GM21390 (cell line): ENCODE measurements at regions not wholly inside any gene's neighbourhood (a gene's known extent, or its start where the extent isn't known, plus 50 kb on each side); places are given as distances from the start of the nearest gene placed in this dataset.

Experiments
- ATAC-seq: cut with Tn5 transposase; IDR thresholded peaks from one replicate; pipeline ENCODE4 v1.9.1; 2021; ENCODE audit not compliant: unreplicated experiment

DNA sequence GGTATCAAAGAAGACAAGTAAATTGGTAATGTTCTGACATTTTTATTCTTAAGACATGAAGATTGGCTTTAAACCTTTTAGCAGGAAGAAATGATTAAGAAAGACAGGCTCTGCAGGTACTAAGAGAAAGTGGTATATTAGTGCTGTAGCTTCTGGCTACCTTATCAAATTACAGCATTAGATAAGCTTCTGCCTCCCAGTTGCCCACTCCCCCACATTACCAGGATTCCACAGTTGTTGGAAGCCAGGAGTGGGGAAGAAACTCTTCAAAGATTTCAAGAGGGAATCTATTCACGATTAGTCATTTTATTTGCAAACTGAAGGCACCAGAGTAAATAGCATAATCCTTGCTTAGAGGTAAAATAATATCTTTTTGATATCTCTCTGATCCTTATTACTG is 274.9 kb downstream of the LMO4 start:
- ATAC-seq = no peak

DNA sequence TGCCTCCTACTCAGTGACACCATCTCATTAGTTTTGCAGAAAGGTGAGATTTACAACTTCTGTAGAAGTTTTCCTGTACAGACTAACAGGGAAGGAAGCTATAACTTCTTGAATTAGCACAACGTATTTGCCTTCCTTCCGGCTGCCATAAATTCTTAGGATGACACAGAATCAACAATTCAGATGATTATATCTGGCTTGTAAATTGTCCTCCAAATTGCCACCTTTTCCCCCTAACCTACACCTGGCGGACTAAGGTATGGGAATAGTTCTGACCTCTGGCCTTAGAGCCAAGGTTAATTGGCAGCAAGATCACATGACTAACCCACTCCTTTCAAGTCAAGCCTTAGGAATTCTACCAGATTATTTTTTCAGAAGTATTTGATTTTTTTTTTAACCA is 284.3 kb downstream of the LMO4 start:
- no peak for ATAC-seq

DNA sequence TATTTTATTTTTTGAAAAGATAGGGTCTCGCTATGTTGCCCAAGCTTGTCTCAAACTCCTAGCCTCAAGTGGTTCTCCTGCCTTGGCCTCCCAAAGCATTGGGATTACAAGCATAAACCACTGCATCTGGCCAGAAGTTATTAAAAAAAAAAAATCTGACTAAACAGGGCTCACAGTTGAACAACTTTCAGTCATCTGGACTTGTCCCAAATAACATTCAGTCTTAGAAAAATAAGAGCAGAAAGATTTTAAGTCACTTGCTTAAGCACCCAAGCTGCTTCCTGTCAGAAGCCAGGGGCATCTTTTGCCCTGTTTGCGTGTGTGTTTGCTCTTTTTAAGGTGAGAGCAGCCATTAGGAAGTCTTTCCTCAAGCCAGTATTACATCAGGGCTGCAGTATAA is 286.8 kb downstream of the LMO4 start:
- ATAC-seq = no peak

DNA sequence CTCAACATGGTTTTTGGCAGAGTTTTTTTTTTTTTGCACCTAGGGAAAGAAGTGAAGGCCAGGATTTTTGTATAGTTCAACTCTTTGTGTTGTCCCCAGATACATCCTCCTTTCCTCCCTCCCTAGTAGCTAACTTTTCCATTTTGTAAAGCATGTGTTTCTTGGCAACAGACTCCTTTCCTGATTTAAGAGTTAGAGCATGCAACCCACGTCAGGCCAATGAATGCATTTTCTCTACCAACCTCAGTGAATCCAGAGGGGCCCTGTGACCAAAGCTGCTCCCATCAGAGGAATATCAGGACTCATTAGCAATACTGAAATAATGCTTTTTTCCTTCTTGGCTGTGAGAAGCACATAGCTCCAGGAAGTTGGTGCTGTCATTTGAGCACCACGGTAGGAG is 287.2 kb downstream of the LMO4 start:
- ATAC-seq = no peak

DNA sequence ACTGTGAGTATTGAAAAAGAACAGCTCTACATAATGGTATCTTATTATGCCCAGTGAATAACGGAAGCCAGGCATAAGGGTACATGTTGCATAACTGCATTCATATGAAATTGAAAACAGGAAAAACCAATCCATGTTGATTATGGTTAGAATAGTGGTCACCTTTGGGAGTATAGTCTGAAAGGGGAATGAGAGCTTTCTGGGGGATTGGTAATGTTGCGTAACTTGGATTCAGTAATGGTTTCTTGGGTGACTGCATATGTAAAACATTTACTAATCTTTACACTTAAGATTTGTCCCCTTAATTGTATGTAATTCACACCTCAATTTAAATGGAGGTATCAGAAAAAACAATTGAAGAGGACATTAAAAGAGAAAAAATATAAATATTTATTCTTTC is 292.1 kb downstream of the LMO4 start:
- no peak for ATAC-seq

DNA sequence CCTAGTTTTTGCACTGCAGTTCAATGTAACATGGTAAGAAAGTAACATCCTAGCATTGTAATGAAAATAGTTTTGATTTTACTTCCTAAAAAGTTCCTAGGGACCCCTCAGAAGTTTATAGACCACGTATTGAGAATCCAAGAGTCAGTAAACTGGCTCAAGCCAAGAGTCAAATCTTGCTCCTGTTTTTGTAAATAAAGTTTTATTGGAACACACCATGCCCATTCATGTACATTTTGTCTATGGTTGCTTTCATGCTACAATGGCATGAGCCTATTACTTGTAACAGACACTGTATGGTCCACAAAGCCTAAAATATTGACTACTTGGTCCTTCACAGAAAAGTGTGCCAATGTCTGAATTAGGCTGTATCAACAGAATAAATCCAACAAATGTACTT is 301.0 kb downstream of the LMO4 start:
- ATAC-seq = no peak

DNA sequence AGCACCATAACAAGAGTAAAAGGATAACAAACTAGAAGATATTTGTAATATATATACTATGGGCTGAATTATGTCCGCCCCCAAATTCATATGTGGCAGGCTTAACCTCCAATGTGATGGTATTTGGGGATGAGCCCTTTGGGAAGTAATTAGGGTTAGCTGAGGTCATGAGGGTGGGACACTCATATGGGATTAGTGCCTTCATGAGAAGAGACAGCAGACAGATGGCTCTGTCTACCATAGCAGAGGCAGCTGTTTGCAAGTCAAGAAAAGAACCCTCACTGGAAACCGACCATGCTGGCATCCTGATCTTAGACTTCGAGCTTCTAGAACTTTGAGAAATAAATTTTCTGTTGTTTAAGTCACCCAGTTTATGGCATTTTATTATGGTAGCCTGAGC is 303.6 kb downstream of the LMO4 start:
- ATAC-seq = no peak

DNA sequence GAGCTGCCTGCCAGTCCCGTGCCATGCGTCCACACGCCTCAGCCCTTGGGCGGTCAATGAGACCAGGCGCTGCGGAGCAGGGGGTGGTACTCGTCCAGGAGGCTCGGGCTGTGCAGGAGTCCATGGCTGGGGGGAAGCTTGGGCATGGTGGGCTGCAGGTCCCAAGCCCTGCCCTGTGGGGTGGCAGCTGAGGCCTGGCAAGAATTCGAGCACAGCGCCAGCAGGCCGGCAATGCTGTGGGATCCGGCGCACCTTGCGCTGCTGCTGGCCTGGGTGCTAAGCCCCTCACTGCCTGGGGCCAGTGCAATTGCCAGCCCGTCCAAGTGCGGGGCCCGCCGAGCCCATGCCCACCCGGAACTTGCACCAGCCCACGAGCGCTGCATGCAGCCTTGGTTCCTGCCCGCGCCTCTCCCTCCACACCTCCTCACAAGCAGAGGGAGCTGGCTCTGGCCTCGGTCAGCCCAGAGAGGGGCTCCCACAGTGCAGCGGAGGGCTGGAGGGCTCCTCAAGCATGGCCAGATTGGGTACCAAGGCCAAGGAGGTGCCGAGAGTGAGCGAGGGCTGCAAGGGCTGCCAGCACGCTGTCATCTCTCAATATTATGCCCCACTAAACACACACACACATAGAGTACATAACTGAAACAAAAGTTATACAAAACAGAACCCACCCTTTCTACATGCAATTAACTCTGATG is 307.7 kb downstream of the LMO4 start:
- ATAC-seq = no peak

DNA sequence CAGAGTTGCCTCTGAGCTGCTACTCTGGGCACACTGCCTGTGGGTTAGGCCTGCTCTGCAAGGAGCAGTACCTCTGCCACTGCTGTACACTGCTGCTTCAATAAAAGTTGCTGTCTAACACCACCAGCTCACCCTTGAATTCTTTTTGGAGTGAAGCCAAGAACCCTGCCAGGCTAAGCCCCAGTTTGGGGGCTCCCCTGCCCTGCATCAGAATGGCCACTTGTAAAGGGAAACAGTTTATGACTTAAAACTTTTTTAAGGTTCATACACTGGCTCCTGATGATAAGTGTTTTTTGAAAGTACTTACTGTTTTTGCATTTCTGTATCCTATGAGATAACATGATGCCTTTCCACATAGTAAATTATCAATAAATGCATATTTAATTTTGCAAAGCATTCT is 310.0 kb downstream of the LMO4 start:
- ATAC-seq = no peak

DNA sequence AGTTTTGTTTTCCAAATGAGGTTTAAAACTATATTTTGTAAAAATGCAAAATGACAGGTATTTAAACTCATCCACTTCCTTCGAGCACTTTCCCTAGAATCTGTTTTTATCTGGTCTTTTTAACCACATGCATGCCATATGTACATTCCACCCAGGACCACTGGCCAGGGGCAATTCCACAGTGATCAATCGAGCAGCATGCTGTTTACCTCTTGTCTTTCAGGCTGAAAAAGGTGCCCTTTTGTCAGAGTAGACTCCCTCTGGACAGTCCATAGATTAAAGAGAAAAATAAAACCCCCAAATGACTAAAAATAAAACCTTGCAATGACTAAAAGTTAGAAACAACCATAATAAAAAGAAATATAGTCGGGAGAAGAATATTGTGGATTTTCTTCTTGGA is 313.3 kb downstream of the LMO4 start:
- no peak for ATAC-seq

DNA sequence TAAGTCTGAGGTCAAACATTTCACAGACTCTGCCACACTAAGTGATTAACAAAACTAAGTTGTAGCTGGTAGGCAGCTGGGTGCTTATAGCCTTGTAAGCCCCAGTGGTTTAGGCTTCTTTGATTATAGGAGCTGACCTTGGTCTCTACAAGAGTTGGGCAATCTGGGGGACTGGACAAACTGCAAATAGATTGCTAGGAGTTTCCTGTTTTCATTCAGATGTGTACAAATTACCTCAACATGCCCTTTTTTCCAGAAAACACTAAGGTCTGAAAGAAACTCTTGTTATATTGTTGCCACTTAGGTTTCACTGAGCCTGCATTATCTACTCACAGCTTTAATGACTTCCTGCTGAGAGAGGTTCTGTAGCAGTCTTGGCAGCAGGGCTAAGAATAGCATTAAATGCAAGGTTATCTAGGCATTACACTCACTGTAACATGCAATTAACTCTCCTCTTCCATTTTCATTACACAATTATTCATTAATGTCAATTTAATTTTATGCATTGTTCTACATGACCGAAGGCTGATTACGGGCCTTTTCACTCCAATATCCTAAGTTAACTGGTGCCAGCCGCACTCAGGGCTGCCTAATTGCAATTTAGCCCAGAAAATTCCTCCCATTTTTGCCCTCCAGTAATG is 314.0 kb downstream of the LMO4 start:
- ATAC-seq = no peak

DNA sequence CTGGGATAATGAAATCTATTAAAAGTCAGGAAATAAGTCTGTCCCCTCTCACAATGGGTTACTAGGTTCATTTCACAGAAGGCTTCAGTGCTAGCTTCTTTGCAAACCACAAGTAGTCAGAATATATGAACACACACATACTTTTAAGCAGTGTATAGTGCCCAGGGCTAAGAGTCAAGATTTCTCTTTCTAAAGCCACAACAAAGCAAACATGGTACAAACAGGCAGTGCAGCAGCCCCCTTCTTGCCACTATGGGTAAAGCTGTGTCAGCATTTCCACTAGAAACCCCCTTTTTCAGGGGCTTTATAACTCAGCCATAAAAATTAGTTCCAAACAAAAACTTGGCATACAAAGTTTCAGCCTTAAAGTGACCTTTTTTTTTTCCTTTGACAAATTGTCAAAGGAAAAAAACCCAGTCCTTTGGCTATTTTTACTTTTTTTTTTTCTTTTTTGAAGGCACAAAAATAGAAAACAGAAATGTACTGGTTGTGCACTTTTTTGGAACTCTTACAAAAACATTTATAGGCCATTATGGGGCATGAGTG is 315.4 kb downstream of the LMO4 start:
- no peak for ATAC-seq

DNA sequence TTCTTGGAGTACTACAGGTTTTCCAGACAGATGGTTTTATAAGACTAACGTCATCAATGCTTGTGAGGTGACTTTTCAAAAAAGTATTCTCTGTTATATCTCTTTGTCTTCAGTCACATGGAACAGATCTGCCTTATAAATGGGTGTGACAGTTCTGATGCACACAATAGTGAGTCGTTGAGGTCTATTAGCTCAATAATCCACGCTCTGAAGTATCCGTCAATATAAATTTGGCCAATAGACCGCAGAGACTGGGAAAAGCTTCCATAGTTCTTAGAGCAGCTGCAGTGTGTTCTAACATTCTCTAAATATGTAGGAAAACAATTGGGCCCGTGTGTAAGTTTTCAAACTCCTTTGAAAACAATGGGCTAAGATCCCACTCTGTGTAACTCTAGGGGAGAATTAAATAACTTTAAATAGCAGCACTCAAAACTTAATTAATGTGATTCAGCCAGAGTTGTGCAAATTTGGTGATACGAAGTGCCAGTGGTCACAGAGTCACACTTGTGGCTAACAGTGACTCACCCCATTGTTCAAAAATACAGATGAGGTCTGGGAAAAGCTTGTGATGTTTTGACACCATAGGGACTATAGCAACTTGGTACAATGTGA is 316.0 kb downstream of the LMO4 start:
- no peak for ATAC-seq

DNA sequence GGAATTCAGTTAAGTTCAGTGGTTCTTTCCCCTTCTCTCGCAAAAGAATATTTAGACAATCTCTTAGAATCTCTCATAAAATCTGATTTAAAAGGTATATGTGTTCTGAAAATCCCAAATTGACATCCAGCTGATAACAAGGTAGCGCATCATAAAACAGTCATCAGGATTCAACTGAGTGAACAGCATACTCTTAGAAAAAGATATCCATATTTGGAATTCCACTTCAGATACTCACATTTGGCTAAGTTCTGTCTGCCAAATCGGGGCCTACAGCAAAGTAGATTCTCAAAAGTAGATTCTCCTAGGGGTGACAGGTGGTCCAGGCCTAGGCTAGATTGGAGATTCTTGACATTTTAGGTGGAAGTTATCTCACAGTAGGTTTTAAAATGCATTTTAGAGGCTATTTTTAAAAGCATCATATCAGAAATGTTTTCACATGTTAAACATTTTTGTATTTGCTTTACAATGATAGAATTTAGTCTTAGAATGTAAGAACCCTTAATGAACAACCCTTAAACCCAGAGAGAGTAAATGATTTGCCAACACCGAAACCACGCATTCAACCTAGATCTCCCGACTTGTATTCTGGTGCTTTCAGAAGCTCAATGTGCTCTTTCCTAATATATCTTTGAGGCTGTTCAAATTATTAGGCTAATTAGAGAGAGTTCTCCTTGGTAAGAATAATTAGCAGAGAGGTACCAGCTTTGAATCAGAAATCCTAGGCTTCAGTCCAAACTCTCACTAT is 318.9 kb downstream of the LMO4 start:
- no peak for ATAC-seq

DNA sequence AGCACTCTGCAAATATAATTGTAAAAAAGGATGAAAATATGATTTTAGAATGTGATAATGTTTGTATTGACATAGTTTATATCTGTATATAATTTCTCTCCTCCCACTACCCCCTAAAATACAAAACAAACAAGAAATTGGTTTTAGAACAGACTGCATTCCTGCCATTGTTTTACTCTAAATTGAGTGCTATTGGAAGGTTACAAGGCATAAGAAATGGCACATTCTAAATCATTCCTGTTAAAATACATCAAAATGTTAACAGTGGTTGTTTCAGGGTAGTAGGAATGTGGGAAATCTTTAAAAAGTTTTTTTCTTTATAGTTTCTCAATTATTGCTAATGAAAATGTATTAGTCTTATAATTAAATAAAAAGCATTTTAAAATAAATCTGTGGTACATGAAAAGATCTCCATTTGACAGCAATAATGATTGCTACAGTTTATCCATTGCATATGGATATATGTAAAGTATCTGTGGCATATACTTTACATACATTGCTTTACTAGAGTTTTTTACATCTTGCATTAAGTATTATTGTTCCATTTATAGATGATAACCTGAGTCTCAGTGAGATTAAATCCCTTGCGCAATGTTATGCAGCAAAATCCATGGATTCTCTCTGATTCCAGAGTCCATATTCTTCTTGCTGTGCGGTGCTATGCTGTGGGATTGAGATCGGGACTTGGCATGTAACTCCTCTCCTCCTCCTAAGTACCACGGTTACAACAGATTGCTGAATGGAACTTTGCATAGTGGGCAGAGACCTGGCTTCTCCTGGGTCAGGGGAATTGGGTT is 319.8 kb downstream of the LMO4 start:
- ATAC-seq = no peak

DNA sequence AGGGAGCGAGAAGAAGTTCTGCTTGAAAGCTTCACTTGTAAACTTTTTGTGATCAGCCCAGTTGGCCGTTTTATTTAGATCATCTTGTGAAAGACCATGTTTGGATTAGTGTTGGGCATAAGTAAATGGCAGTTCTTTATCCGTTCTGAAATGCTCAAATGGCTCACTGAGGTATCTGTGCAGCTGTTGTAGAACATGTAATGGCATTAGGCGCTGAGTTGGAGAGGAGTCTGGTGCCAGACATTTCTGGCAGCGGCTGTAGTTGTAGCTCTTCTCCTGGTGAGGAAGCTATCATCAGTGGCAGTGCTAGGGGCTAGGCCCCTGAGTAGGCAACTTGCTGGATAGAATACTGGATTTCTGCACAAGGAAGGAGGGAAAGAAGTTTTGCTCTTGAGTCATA is 321.6 kb downstream of the LMO4 start:
- ATAC-seq = no peak

DNA sequence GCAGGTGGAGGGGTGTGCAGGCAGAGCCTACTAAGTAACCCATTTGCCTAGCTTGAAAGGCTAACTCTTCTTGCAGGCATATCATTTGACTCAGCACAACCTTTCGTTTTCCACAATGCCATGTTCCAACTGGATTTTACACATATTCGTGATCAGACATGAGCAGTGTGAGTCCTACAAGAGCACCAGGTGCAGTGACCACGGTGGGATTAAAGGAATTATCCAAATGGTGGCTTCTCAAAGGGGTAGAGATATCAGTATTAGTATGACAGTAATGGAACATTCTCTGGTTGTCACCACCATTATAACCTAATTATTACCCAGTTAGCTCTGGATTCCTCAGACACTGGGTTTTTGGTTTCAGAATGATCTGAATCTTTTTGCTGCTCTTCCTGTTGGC is 323.5 kb downstream of the LMO4 start:
- no peak for ATAC-seq

DNA sequence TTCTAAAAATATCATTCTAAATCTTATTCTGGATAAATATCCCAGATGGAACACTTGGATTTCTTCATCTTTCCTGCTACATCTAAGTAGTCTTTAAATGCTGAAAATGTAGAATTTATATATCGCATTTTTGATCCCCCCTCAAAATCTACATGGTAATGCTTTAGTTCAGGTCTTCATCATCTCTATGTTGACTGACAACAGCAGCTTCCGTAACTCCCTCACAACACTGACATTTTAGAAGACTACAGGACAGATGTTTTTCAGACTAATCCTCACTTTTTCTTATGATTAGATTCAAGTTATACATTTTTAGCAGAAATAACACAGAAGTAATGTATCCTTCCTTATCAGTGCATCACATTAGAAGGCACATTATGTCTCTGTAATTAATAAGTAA is 336.5 kb downstream of the LMO4 start:
- ATAC-seq = no peak

DNA sequence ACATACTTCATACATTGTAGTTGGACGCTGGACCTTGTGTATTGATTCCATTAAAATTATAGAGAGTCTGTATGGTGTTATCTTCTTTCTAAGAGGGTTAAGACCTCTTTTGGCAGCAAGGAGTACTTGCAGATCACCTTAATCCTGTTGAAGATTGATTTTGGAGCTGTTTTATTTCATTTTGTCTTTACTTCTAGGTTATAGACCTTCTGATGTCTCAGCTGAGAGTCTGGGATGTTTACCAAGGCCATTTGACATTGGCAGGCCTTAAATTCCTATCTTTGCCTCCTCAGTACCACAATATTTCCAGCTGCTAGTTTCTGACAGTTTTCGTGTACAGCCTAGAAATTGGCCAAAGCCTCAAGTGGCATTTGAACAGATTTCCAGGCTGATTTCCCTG is 338.0 kb downstream of the LMO4 start:
- ATAC-seq = no peak

DNA sequence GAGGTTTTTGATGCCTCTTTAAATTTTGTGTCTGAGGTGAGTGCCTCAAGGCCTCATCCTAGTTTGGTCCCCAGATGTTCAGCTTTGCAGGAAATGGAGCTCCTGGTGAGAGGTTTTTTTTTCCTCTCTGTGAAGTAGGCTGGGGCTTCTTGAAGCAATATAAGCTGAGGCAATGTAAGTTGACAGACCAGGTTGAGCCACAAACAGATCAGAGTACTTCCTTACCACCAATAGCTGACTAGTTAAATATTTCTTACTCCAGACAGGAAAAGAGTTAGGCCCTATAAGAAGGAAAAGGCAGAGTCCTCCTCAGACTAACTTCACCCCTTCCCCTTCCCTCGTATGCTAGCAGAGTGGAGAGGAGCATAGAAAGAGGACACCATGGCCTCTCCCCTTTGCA is 341.0 kb downstream of the LMO4 start:
- ATAC-seq = no peak

DNA sequence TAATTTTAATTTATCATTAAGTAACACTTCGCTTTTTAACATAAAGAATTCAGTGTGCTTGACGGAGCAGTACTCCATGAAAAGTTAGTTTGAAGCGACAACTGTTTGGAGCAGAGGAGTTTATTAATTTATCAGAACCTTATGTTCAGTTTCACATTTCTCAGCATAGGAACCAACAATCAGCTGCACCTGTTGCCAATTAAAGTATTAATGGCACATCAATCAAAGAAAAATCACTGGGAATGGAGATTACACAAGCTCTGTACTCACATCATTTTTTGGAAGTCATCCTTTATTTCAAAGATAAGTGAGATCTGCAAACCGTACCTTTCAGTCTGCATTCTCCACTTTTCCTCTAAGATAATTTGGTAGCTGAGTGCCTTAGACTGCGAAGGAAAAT is 344.6 kb downstream of the LMO4 start:
- no peak for ATAC-seq
